ENCODE measurements at regions not wholly inside any gene's neighbourhood (a gene's known extent, or its start where the extent isn't known, plus 50 kb on each side); places are given as distances from the start of the nearest gene placed in this dataset.
"Not testable (repeated sequence)": the region's sequence is repeated elsewhere in the genome, so short reads cannot be mapped to it uniquely, and the experiment has no call there.

DNA sequence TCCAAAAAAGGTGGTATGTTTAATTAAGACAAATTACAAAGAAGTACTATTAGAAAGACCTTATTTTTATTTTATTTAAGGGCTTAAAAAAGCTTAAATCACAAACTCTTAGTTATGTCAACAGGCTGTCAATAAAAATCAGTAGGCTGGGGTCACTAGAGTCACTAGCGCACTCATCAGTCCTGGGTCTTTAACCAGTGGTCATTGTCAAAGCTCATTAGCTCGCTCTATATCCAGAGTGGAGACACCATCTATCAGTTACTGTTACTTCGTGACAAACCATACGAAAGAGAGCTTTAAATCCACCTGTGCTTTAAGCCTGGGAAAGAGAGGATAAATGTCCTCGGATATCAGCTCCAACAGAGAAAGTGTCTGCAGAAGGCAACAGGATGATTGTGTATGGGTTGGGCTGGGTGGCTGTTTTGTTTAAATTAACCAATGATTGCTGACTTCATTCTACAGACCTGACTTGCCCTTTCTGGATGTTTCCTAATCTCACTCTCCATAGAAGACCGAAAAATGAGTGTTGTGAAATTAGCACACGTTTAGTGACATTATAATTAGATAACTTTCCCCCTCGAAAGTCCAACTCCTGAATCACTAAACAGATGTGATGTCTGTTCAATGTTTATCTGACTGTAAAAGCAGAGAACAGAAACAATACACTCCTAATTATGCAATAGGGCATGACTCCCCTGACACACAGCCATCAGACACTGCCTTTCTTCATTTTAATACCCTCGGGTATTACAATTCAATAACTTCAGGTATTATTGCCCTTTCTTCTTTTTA lies 123.6 kb upstream of the TNPO1 start:
- DNase-seq = no peak

GRCh38 chr5:72692231-72692637 lies 124.2 kb upstream of the TNPO1 start:
- DNase-seq = no peak

DNA sequence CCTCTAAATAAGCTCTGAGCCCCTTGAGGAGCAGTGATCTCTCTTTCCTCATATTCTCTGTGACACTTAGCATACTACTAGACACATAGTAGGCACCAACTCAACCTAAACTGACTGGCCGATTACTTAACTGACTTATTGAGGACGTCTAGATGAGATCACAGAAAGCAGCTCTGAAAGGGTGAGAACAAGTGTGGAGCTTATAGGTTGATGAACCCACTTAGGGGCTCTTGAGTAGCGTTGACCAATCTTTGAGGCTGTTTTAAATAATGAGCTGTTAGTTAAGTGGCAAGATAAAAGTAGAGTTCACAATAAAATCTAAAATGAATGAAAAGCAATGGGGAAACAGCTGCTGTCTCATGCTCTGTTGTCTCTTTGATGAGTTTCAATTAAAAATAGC lies 124.7 kb upstream of the TNPO1 start:
- no peak for DNase-seq

DNA sequence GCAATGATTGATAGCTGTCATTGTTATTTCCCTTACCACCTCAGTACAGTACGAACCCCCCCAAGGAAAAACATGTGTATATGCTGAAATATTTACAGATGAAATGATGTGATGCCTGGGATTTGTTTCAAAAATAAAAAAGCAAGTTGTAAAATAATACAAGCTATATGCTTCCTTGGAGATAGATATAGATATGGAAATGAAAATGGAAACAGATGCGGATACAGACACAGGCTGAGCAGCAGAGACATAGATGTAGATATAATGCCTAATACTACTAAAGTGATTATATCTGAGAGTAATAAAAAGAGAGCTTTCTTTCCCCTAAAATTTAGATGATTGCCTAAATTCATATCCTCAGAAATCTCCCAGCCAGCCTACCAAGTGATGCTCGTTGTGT lies 127.5 kb upstream of the TNPO1 start:
- no peak for DNase-seq

DNA sequence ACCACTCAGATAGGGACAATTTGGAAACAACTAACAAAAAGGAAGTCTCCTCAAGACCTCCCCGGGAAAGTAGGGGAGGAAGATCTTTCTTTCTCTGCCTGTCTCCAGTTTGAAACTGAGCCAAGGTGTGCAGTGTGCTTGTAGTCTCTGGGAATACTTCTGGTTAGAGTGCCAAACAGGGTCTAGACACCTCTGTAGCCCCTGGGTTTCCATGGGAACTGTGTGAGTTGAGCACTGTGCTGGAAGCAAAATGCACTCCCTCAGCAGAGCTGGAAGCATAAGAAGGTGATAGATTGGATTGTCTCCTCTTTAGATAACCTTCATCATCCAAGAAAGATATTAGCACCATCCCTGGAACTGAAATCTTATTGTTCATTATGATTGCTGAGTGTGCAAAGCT lies 129.2 kb upstream of the TNPO1 start:
- no peak for DNase-seq

DNA sequence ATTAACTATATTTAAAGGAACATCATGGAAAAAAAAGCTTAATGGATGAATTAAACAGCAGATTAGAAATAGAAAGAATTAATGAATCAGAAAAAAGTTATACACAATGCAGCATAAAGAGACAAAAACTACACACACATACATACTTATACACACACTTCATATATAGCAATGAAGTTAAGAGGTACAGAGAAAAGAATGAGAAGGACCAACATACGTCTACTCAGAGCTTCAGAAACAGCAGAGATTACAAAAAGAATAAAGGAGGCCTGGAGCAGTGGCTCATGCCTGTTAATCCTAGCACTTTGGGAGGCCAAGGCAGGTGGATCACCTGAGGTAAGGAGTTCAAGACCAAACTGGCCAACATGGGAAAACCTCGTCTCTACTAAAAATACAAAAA lies 133.9 kb upstream of the TNPO1 start:
- DNase-seq = no peak

GRCh38 chr5:72681781-72682180 lies 134.7 kb upstream of the TNPO1 start:
- no peak for DNase-seq

GRCh38 chr5:72677447-72677846 lies 139.0 kb upstream of the TNPO1 start:
- no peak for DNase-seq

DNA sequence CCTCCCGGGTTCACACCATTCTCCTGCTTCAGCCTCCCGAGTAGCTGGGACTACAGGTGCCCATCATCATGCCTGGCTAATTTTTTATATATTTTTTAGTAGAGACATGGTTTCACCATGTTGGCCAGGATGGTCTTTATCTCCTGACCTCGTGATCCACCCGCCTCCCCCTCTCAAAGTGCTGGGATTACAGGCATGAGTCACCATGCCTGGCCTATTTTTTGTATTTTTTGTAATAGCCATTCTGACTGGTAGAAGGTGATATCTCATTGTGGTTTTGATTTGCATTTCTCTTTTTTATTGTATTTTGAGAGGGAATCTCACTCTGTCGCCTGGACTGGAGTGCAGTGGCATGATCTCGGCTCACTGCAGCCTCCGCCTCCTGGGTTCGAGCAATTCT lies 139.6 kb upstream of the TNPO1 start:
- not testable (repeated sequence) for DNase-seq

GRCh38 chr5:72673623-72674022 lies 142.8 kb upstream of the TNPO1 start:
- no peak for DNase-seq

- no peak for DNase-seq
Observed at GRCh38 chr5:72673180-72673579, 143.3 kb upstream of the TNPO1 start.

DNA sequence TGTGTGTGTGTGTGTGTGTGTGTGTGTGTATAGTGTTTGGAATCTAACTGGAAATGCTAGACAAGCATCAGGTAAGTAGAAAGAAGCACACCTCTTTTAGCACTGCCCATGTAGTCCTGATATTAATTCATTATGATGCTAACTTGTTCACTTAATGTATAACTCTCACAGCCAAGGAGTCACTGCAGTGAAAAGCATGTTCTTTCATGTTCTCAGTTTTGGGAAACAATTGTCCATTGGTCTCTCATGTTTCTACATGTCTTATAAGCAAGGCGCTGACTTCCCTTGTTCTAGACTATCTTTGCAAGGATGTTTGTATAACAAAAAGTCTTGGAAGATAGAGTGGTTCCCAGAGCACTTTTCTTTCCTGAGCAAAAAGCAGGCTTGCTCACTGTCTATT lies 148.8 kb upstream of the TNPO1 start:
- no peak for DNase-seq

DNA sequence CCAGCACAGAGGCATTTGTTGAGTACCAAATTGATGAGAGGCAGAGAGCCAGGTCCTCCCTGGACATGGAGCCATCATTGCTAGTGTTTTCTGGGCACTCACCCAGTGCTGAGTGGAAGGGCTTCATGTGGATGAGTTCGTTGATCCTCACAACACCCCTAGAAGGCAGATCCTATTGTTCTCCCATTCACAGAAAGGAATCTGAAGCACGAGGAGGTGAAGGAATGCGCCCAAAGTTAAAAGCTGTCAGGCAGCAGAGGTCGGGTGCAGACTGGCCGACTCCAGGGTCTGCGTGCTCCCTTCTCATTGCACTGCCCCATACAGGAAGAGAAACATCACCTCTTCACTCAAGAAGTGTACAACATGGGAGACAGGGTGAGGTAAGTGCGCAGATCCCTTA lies 153.5 kb upstream of the TNPO1 start:
- no peak for DNase-seq

GRCh38 chr5:72662305-72662704 lies 154.2 kb upstream of the TNPO1 start:
- DNase-seq = no peak

DNA sequence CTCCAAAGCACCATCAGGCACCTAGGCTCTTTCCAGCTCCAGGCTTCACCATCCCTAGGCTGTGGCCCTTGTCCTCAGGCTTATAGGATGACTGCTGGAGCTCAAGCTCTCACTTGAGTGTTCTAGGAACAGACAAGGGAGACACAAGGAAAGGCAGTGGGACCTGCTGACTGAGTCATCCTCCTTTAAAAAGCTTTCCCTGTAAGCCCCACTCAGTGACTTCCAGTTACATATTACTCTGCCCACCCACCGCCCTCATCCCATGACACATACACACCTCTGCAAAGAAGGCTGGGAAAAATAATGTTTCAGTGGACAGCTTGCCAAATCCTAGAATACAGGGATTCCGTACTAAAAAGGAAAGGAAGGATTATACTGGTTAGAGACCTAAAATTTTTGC lies 154.2 kb upstream of the ZNF366 start:
- no peak for DNase-seq

GRCh38 chr5:72659726-72660125 lies 152.5 kb upstream of the ZNF366 start:
- no peak for DNase-seq

GRCh38 chr5:72658761-72659540 lies 151.7 kb upstream of the ZNF366 start:
- no peak for DNase-seq

- DNase-seq = no peak
Observed at GRCh38 chr5:72658161-72658560, 151.0 kb upstream of the ZNF366 start.

DNA sequence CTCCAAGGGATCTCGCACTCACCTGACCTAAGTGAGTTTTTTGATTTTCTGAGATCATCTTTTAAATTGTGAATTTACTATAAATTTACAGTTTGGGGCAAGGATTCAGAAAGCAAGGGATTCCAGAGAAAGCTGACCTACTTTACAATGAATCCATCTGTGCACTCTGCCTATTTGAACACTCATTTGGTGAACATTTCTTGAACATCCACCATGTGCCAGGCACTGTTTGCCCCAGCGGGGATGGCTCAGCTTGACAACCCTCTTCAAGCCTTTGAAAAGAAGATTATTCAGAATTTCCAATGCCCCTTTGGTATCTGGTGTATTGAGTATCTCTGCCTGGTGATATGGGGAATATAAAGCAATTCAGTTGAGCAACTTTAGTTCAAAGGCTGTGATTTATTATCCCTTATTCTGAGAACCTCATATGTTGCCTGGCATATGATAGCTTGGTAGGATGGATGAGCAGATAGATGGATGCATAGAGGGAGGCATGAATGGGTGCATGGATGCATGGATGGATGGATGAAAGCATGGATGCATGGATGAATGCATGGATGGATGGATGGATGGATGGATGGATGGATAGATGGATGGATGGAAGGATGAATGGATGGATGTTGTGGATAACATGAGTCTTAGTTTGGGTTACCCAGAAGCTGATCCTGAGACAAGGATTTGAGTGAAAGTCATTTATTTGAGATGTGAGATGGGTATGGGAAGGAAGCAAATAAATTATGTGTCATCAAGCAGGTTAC lies 149.7 kb upstream of the ZNF366 start:
- no peak for DNase-seq

DNA sequence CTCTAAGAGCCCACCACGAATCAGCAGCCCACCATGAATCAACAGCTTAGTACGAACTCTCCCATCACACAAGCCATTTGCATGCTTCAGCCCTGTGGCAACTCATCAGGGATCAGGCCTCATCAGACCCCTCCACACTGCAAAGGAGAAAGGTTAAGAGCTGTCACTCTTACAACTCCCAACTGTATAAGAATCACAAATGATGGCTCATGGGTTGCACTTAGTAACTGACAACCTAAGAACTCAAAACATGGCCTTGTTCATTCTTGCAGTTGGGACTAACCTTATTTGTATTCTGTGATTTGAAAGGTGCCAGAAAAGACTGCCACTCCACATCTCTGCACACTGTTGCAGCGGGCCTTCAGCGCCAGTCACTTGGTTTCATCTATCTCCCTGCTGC lies 149.1 kb upstream of the ZNF366 start:
- DNase-seq = no peak

- no peak for DNase-seq
Observed at GRCh38 chr5:72654231-72654630, 147.0 kb upstream of the ZNF366 start.

DNA sequence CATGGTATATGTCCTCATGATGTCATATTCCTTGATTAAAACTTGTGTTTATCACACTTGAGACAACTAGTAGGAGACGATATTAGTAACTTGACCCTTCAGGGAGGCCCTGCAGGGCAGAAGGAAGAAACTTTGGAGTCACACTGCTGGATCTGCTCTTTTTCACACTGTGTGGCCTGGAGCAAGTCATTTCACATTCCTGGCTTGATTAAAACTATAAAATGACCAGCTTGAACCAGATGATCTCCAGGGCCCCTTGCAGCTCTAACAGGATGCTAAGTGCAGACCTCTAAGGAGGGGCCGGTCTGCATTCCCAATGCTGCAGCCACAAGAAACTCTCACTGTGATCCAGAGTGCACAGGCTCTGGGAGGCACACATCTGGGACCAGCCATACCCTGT lies 146.4 kb upstream of the ZNF366 start:
- DNase-seq = no peak

DNA sequence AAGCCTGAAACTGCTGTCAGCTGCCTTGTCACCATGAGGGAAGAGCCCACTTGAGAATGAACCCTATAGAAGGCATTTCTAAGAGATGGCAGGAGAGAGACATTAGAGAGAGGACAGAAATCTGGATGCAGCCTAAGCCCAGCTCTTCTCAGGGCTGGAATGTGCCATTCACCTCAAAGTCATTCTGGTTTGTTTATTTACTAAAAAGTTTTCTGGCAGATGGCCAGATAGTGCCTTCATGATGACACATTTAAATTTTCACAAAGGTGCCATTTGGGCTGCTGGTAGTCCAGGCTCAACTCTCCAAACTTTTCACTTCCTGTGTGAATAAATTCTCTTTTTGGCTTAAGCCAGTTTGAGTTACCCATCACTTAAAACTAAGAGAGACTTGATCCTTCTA lies 144.6 kb upstream of the ZNF366 start:
- DNase-seq = no peak

DNA sequence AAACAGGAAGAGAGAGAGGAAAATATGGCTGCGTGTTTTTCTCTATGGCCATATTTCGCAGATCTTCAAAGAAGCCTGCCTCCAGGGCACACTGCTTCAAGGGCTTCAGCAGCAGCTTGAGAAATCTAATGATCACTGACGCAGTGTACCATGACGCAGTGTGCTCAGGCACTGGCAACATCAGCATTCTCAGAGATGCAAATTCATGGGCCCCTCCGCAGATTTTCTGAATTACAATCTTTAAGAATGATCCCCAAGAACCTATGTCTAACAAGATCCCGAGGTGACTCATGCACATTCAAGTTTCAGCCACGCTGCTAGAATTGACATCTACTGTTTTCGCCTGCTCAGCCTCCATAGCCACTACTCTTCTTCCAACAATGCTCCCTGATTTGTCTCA lies 143.9 kb upstream of the ZNF366 start:
- no peak for DNase-seq

Measured in CD4-positive, alpha-beta T cell treated with Interleukin-10 for 1 hour (primary cell).